Gastroesophageal sphincter (tissue), 4 donors: ENCODE measurements at regions not wholly inside any gene's neighbourhood (a gene's known extent, or its start where the extent isn't known, plus 50 kb on each side); places are given as distances from the start of the nearest gene placed in this dataset.

Source experiments
- ATAC-seq: fragments of 150-250 bp; one replicate; pipeline ENCODE4 v1.9.1; 2016; ENCODE audit warnings: mild to moderate bottlenecking, moderate library complexity
- H3K27ac ChIP-seq, 4 donors: fragments of 200-600 bp; sonication (generic) in 3 of 4; 1 replicate in 3 of 4; 2 replicates in 1 of 4; pipeline ENCODE4 v1.5.1; 2016 to 2019
- H3K27me3 ChIP-seq: fragments of 200-600 bp; sonication (generic); one replicate; pipeline ENCODE4 v1.5.1; 2019
- H3K36me3 ChIP-seq, 2 donors: fragments of 200-600 bp; sonication (generic); one replicate each; pipeline ENCODE4 v1.5.1; 2019; ENCODE audit warnings: control low read depth in 1 of 2
- H3K4me1 ChIP-seq, 3 donors: fragments of 200-600 bp; sonication (generic); 1 replicate in 2 of 3; 2 replicates in 1 of 3; pipeline ENCODE4 v1.5.1; 2016 to 2019; ENCODE audit warnings: control low read depth in 2 of 3
- H3K4me3 ChIP-seq, 2 donors: fragments of 200-600 bp; sonication (generic); one replicate each; pipeline ENCODE4 v1.5.1; 2019; ENCODE audit warnings: mild to moderate bottlenecking in 1 of 2, moderate library complexity in 1 of 2
- H3K9me3 ChIP-seq, 3 donors: fragments of 200-600 bp; sonication (generic); one replicate each; pipeline ENCODE4 v1.5.1; 2017 to 2019; ENCODE audit warnings: control low read depth in 2 of 3
- EP300 ChIP-seq: sonication (generic); formaldehyde crosslinking; IDR thresholded peaks from one replicate; pipeline ENCODE4 v1.6.1; 2017; ENCODE audit warnings: antibody characterized with exemption, mild to moderate bottlenecking
- POLR2A ChIP-seq, 2 donors: fragments of 450-650 bp; IDR thresholded peaks; one replicate each; pipeline ENCODE4 v1.6.1; 2017; ENCODE audit warnings: antibody characterized with exemption in 2 of 2, mild to moderate bottlenecking in 2 of 2, moderate library complexity in 1 of 2
- POLR2AphosphoS5 ChIP-seq: sonication (generic); formaldehyde crosslinking; IDR thresholded peaks from one replicate; pipeline ENCODE4 v1.6.1; 2017; ENCODE audit warnings: antibody characterized with exemption
- WGBS, 2 donors: methylation state at CpG; one replicate each; pipeline ENCODE4 v1.1.5; 2018; ENCODE audit warnings: low coverage in 1 of 2; 5-methylcytosine and 5-hydroxymethylcytosine counted together
- TF ChIP-seq, protein P1 (sequence below), 4 experiments: fragments of 200-600 bp in 2 of 4; fragments of 450-650 bp in 2 of 4; sonication (generic) in 1 of 4; IDR thresholded peaks; one replicate each; pipeline ENCODE4 v1.5.1; 2017 to 2019; ENCODE audit warnings: antibody characterized with exemption in 4 of 4, mild to moderate bottlenecking in 2 of 4, moderate library complexity in 2 of 4

DNA sequence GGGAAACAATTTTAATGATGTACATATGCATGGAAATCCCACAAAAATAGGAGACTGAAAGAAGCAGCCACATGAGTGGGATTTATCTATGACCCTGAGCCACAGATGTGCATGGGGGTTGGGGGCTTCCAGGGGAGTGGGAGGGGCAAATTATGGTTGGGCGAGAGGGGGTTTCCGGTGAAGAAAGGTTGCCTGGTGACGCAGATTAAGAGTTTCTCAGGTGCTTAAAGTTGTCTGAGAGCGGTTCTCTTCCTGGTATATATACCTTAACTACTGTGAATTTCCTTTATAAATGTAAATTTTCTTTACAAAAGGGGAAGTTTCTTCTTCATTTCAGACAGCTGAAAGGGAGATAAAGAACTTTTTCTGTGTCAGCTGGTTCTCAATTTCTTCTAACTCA, 273.6 kb upstream of the PITRM1 start:
- H3K9me3 ChIP-seq: no peaks in the 10 kb centered on the region
- H3K4me3 ChIP-seq: no peak overlapping the region
- no peaks in the 10 kb centered on the region for H3K27me3 ChIP-seq
- H3K36me3 ChIP-seq: no peaks in the 10 kb centered on the region
- ATAC-seq: no peak
- no peaks in the 10 kb centered on the region for H3K4me1 ChIP-seq
- WGBS, 2 donors: 88 to 96% methylated on average over 4 of the region's 4 CpGs
- TF ChIP-seq POLR2AphosphoS5 (no peak), EP300 (no peak), POLR2A (IDR thresholded peaks at IDR 0.05) (no peak)
- TF ChIP-seq, protein P1, sequence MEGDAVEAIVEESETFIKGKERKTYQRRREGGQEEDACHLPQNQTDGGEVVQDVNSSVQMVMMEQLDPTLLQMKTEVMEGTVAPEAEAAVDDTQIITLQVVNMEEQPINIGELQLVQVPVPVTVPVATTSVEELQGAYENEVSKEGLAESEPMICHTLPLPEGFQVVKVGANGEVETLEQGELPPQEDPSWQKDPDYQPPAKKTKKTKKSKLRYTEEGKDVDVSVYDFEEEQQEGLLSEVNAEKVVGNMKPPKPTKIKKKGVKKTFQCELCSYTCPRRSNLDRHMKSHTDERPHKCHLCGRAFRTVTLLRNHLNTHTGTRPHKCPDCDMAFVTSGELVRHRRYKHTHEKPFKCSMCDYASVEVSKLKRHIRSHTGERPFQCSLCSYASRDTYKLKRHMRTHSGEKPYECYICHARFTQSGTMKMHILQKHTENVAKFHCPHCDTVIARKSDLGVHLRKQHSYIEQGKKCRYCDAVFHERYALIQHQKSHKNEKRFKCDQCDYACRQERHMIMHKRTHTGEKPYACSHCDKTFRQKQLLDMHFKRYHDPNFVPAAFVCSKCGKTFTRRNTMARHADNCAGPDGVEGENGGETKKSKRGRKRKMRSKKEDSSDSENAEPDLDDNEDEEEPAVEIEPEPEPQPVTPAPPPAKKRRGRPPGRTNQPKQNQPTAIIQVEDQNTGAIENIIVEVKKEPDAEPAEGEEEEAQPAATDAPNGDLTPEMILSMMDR (IDR thresholded peaks at IDR 0.05): no peak
- H3K27ac ChIP-seq: no peak overlapping the region

DNA sequence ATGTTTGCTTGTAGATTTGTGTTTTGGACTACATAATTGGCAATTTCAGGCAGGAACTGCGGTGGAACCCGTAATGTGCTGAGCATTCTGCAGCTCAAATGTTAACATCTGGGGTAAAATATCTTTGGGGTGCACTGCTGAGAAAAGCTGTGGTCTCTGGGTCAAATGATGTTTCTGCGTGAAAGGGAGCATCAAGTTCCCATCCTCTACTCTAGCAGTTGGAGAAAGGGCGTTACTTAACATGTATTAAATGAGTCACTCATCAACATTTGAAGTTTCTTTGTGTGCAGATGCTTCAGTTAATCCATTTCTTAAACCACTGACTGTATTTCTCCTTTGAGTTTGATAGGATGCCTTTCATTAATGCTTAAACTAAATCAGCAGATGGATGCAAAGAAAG, 273.1 kb upstream of the PITRM1 start:
- no peaks in the 10 kb centered on the region for H3K9me3 ChIP-seq
- no peak overlapping the region for H3K27ac ChIP-seq
- no peaks in the 10 kb centered on the region for H3K36me3 ChIP-seq
- H3K27me3 ChIP-seq: no peaks in the 10 kb centered on the region
- no peak overlapping the region for H3K4me3 ChIP-seq
- ATAC-seq: no peak
- WGBS, 2 donors: 76 to 88% methylated on average over 4 of the region's 4 CpGs
- no peak for TF ChIP-seq EP300
- TF ChIP-seq, protein P1 (IDR thresholded peaks at IDR 0.05): no peak
- no peak for TF ChIP-seq POLR2AphosphoS5
- no peak for TF ChIP-seq POLR2A (IDR thresholded peaks at IDR 0.05)
- no peaks in the 10 kb centered on the region for H3K4me1 ChIP-seq

DNA sequence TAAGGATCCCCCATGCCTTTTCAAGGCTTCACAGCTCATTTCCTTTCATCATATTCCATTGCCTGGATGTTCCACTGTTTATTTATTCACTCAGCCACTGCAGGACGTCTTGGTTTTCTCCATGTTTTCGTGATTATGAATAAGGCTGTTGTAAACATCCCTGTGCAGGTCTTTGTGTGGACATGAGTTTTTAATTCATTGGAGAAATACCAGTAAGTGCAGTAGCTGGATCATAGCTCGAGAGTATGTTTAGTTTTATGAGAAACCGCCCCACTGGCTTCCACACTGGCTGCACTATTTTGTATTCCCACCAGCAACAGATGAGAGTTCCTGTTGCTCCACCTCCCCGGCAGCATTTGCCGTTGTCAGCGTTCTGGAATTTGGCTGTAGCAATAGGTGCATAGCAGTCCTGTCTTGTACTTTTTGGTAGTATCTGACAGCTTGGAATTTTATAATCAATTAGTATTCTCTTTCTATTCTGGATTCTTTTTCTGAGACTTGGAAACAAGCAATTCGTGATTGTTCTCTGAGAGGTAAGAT, 269.9 kb upstream of the PITRM1 start:
- peaks cover 0 to 14% (median 0%) of the 10 kb centered on the region in 3 donors for H3K9me3 ChIP-seq
- TF ChIP-seq, protein P1 (IDR thresholded peaks at IDR 0.05): no peak
- TF ChIP-seq POLR2AphosphoS5 (no peak), POLR2A (IDR thresholded peaks at IDR 0.05) (no peak), EP300 (no peak)
- peaks cover 0 to 8% (median 0%) of the 10 kb centered on the region in 3 donors for H3K4me1 ChIP-seq
- WGBS, 2 donors: 81 to 89% methylated on average over 6 of the region's 8 CpGs
- no peaks in the 10 kb centered on the region for H3K27me3 ChIP-seq
- no peak overlapping the region for H3K27ac ChIP-seq
- no peak overlapping the region for H3K4me3 ChIP-seq
- no peak for ATAC-seq
- no peaks in the 10 kb centered on the region for H3K36me3 ChIP-seq

DNA sequence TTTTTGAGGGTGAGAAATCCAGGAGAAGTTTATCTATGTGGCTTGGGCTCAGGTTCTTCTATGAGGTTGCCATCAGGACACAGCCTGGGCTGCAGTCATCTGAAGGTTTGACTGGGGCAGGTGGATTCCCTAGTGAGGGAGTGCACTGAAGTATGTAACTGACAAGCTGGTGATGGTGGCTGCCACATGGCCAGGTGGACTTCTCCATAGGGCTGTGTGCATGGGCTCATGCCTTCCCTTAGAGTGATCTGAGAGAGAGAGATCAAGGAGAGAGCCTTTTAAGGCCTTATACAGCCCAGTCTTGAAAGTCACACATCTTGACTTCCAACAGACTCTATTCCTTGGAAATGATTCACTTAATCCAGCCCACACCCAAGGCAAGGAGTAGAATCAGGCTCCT, 266.6 kb upstream of the PITRM1 start:
- no peak for ATAC-seq
- no peaks in the 10 kb centered on the region for H3K27me3 ChIP-seq
- H3K4me1 ChIP-seq: peaks cover 0 to 26% (median 6%) of the 10 kb centered on the region in 3 donors
- H3K36me3 ChIP-seq: no peaks in the 10 kb centered on the region
- no peak overlapping the region for H3K27ac ChIP-seq
- no peak overlapping the region for H3K4me3 ChIP-seq
- TF ChIP-seq, protein P1 (IDR thresholded peaks at IDR 0.05): no peak
- TF ChIP-seq POLR2A (IDR thresholded peaks at IDR 0.05) (no peak), POLR2AphosphoS5 (no peak)
- H3K9me3 ChIP-seq: peaks cover 0 to 14% (median 0%) of the 10 kb centered on the region in 3 donors

DNA sequence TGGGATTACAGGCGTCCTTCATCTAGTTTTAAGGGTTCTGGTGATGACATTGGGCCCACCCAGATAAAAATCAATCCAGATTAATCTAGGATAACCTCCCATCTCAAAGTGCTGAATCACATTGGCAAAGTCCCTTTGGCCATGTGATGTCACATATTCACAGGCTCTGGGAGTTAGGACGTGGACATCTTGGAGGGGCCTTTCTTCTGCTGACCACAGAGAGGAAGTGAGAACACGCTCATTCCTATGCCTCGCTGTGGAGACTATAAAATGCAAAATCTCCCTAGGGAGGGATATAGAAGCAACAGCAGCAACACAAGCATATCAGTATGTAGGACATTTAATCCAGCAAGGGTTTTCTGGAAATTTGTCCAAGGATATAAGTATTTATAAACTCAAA, 266.0 kb upstream of the PITRM1 start:
- Histone ChIP-seq H3K9me3 (peaks cover 0 to 14% (median 0%) of the 10 kb centered on the region in 3 donors), H3K4me3 (no peak overlapping the region), H3K36me3 (no peaks in the 10 kb centered on the region), H3K27me3 (no peaks in the 10 kb centered on the region), H3K27ac (peak overlapping the region in 1 of 4 donors; percentile 79), H3K4me1 (peaks cover 0 to 26% (median 6%) of the 10 kb centered on the region in 3 donors)
- no peak for ATAC-seq
- 92 to 100% methylated on average over 3 of the region's 4 CpGs for WGBS, 2 donors
- no peak for TF ChIP-seq EP300
- no peak for TF ChIP-seq POLR2AphosphoS5
- TF ChIP-seq POLR2A (IDR thresholded peaks at IDR 0.05): no peak
- TF ChIP-seq, protein P1 (IDR thresholded peaks at IDR 0.05): no peak
